ENCODE measurements at regions not wholly inside any gene's neighbourhood (a gene's known extent, or its start where the extent isn't known, plus 50 kb on each side); places are given as distances from the start of the nearest gene placed in this dataset.

DNA sequence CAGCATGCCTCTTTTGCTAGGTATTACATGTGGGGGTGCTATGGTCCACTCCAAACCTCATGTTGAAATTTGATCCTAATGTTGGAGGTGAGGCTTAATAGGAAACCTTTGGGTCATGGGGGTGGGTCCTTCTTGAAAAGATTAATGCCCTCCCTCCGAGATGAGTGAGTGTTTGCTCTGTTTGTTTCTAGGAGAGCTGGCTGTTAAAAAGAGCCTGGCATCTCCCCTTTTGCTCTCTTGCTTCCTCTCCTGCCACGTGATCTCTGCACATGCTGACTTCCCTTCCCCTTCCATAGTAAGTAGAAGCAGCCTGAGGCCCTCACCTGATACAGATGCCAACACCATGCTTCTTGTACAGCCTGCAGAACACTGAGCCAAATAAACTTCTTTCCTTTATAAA is 104.5 kb downstream of the FAT3 start:
- TF ChIP-seq, protein P1, sequence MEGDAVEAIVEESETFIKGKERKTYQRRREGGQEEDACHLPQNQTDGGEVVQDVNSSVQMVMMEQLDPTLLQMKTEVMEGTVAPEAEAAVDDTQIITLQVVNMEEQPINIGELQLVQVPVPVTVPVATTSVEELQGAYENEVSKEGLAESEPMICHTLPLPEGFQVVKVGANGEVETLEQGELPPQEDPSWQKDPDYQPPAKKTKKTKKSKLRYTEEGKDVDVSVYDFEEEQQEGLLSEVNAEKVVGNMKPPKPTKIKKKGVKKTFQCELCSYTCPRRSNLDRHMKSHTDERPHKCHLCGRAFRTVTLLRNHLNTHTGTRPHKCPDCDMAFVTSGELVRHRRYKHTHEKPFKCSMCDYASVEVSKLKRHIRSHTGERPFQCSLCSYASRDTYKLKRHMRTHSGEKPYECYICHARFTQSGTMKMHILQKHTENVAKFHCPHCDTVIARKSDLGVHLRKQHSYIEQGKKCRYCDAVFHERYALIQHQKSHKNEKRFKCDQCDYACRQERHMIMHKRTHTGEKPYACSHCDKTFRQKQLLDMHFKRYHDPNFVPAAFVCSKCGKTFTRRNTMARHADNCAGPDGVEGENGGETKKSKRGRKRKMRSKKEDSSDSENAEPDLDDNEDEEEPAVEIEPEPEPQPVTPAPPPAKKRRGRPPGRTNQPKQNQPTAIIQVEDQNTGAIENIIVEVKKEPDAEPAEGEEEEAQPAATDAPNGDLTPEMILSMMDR (IDR thresholded peaks at IDR 0.05), result no peak
- ATAC-seq (ENCODE audit: low read depth) (no peak), DNase-seq (no peak)
- intact Hi-C loops (cut with micrococcal nuclease), result no loop called here
- POLR2A ChIA-PET, result no interaction called here
- no peaks in the 10 kb centered on the region for H3K4me1 Mint-ChIP-seq
- no peaks in the 10 kb centered on the region for H3K36me3 Mint-ChIP-seq (ENCODE audit: low read depth)
- H3K4me3 Mint-ChIP-seq, result no peak overlapping the region
- no peaks in the 10 kb centered on the region for H3K9me3 Mint-ChIP-seq
- CTCF ChIA-PET, result no interaction called here
- H3K27me3 Mint-ChIP-seq, result no peaks in the 10 kb centered on the region
- no peak overlapping the region for H3K27ac Mint-ChIP-seq

DNA sequence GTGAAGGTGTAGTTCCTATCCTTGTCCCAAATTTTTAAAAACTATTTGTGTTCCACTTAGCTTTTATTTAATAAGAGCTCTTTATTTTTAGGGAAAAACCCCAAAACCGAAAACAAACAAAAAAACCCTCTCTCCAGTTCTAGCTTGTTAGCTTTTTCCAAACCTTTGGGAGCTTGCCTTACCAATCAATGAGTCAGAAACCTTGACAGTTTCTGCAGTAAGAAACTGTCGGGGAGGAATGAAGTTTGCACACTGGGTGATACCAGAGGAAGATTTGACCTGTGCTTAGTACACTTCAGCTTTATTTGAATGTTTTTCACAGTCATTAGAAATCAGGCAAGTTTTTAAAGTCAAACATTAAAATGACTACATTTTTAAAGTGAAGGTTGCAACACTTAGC is 105.0 kb downstream of the FAT3 start:
- Mint-ChIP-seq H3K27ac (no peak overlapping the region), H3K4me1 (no peaks in the 10 kb centered on the region), H3K9me3 (no peaks in the 10 kb centered on the region), H3K36me3 (ENCODE audit: low read depth) (no peaks in the 10 kb centered on the region), H3K27me3 (no peaks in the 10 kb centered on the region), H3K4me3 (no peak overlapping the region)
- ATAC-seq (ENCODE audit: low read depth), result no peak
- intact Hi-C loops (cut with micrococcal nuclease), result no loop called here
- ChIA-PET POLR2A (no interaction called here), CTCF (no interaction called here)
- TF ChIP-seq, protein P1 (IDR thresholded peaks at IDR 0.05), result no peak
- DNase-seq, result no peak

DNA sequence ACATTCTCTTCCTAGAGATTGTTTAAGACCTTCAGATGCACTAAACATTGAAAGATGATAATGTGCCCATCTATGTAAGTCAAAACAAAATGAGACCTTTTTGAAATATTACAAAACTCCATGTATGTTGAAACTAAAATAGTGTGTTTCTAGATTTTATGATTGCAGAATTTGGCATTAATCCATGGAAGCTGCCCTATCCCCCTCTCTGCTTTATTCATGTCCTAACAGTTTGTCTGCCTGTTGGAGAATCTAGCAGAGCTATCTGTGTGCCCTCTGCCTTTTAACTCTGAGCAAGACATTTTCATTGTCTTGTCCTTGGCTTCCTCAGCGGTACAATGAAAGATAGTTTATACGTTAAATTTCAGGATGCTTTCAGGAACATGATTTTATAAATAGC is 105.5 kb downstream of the FAT3 start:
- DNase-seq (no peak), ATAC-seq (ENCODE audit: low read depth) (no peak)
- Mint-ChIP-seq H3K4me3 (no peak overlapping the region), H3K27ac (no peak overlapping the region), H3K36me3 (ENCODE audit: low read depth) (no peaks in the 10 kb centered on the region), H3K9me3 (no peaks in the 10 kb centered on the region), H3K4me1 (no peaks in the 10 kb centered on the region), H3K27me3 (no peaks in the 10 kb centered on the region)
- intact Hi-C loops (cut with micrococcal nuclease), result no loop called here
- TF ChIP-seq, protein P1 (IDR thresholded peaks at IDR 0.05), result no peak
- POLR2A ChIA-PET, result no interaction called here
- CTCF ChIA-PET, result no interaction called here

DNA sequence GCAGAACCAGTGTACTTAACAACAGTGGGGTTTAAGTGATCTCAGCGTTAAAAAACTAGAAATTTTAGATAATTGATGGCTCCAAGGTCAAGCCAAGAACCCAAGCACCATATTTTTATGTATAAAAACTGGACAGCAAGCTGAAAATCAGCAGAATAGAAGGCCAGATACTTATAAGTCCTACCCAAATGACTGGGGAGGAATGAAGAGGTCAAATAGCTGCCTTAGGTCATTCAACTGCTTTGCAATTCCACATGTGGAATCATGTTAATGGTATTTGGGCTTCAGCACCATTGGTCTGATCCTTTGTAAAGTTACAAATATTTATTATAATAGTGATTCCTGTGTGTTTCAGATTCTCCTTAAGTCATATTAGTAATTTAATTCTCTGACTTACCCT is 108.4 kb downstream of the FAT3 start:
- Mint-ChIP-seq H3K4me3 (no peak overlapping the region), H3K36me3 (ENCODE audit: low read depth) (no peaks in the 10 kb centered on the region), H3K9me3 (no peaks in the 10 kb centered on the region), H3K27ac (no peak overlapping the region), H3K27me3 (no peaks in the 10 kb centered on the region), H3K4me1 (no peaks in the 10 kb centered on the region)
- CTCF ChIA-PET, result no interaction called here
- no peak for ATAC-seq (ENCODE audit: low read depth)
- DNase-seq, result no peak
- TF ChIP-seq, protein P1 (IDR thresholded peaks at IDR 0.05), result no peak
- intact Hi-C loops (cut with micrococcal nuclease), result no loop called here
- POLR2A ChIA-PET, result no interaction called here

DNA sequence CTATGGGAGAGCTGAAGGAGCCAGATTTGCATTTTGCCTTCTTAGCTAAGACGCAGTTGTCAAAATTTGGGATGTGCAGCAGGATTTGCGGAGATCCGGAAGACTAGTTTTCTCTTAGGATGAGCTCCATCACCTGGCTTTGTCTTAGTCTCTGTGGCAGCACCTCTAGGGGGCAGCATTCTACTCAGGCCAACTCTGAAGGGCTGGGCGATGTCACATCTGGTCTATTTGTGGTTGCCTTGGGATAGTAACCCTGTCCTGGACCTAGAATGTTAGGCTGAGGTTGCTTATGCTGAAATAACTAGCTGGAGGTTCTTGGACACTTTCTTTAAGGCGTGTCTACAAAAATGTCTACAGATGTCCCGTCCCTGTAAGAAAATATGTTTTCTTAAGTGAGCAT is 116.2 kb downstream of the FAT3 start:
- POLR2A ChIA-PET, result no interaction called here
- intact Hi-C loops (cut with micrococcal nuclease), result no loop called here

More for the DNA sequence above, 116.2 kb downstream of the FAT3 start:
- Mint-ChIP-seq H3K27me3 (no peaks in the 10 kb centered on the region), H3K36me3 (ENCODE audit: low read depth) (no peaks in the 10 kb centered on the region), H3K4me3 (no peak overlapping the region), H3K9me3 (peaks cover 3% of the 10 kb centered on the region), H3K27ac (no peak overlapping the region), H3K4me1 (no peaks in the 10 kb centered on the region)
- TF ChIP-seq, protein P1 (IDR thresholded peaks at IDR 0.05), result no peak
- DNase-seq, result no peak
- ATAC-seq (ENCODE audit: low read depth), result no peak
- CTCF ChIA-PET, result no interaction called here

Measured in activated B cell treated with CpG ODN at 0.5 μM for 24 hours (primary cell).